Heart left ventricle (tissue), 13 donors: ENCODE measurements at regions not wholly inside any gene's neighbourhood (a gene's known extent, or its start where the extent isn't known, plus 50 kb on each side); places are given as distances from the start of the nearest gene placed in this dataset.

ENCODE experiments used
- POLR2A ChIP-seq, 2 donors: fragments of 450-650 bp; IDR thresholded peaks; one replicate each; pipeline ENCODE4 v1.6.1; 2017; ENCODE audit warnings: antibody characterized with exemption in 2 of 2, mild to moderate bottlenecking in 2 of 2, moderate library complexity in 2 of 2
- TF ChIP-seq, protein P1 (sequence below), 12 donors: fragments of 200-600 bp; sonication (generic) in 4 of 12; IDR thresholded peaks; one replicate each; pipeline versions ENCODE4 v1.5.0 to v1.8.0; 2018 to 2022; ENCODE audit warnings: antibody characterized with exemption in 12 of 12, mild to moderate bottlenecking in 5 of 12
- donor health status: ischemic (EF 13 %, LVEDD 7.1; RV severe dilation, severe dysfunction).
- donor health status: DM: no; HTN: yes; CAD: no.
- donor health status: DM: no; HTN: no; CAD: no.
- donor health status: ischemic (EF 25% LVEDD 6.9; RV normal size, moderate dysfunction).
- donor health status: ischemic (EF 25% LVEDD 5.7; RV mildly dilated, moderate dysfunction).
- donor health status: ischemic (EF 35%, LVEDD 5.7; RV mildly dilated, moderate dysfunction).
- donor health status: nonischemic (EF 11% LVEDD 7.7; RV severe dilation, severe dysfunction).
- donor health status: DM: yes; HTN: yes; CAD: no.
- donor health status: PGD.
- donor health status: ischemic (EF 29% LVEDD 5.4; RV normal size, mild dysfunction).
- donor health status: nonischemic (EF 23%, LVEDD 6.1; RV moderate dilation, normal function).

DNA sequence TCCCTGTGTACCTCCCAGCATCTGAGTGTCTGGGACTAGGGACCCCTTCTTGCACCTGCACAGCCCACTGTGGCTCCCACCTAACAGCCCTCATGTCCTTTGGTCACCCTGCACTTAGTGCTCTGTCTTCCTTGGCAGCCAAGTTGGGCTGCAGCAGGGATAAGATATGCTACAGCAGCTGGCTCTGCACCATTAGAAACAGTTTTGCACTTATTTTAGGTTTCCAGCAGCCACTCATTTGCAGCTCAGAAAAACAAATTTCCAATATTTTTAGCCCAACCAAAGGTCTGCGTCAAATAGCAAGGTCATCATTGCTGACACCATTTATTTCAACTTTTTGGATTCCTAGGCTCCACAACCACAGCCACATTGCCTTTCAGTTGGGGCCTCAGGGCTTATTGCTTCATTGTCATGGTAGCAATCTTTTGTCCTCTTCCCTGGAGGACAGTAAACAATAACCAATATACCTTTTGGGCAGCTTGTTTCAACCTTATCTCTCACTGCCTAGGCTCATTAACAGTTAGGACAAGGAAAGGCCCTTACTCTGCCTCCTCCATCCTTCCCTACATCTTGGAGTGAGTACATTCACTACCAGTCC, 263.9 kb downstream of the COX7C start:
- TF ChIP-seq, protein P1, sequence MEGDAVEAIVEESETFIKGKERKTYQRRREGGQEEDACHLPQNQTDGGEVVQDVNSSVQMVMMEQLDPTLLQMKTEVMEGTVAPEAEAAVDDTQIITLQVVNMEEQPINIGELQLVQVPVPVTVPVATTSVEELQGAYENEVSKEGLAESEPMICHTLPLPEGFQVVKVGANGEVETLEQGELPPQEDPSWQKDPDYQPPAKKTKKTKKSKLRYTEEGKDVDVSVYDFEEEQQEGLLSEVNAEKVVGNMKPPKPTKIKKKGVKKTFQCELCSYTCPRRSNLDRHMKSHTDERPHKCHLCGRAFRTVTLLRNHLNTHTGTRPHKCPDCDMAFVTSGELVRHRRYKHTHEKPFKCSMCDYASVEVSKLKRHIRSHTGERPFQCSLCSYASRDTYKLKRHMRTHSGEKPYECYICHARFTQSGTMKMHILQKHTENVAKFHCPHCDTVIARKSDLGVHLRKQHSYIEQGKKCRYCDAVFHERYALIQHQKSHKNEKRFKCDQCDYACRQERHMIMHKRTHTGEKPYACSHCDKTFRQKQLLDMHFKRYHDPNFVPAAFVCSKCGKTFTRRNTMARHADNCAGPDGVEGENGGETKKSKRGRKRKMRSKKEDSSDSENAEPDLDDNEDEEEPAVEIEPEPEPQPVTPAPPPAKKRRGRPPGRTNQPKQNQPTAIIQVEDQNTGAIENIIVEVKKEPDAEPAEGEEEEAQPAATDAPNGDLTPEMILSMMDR (IDR thresholded peaks at IDR 0.05) = no peak
- no peak for TF ChIP-seq POLR2A (IDR thresholded peaks at IDR 0.05)
